GM10248 (cell line): ENCODE measurements at regions not wholly inside any gene's neighbourhood (a gene's known extent, or its start where the extent isn't known, plus 50 kb on each side); places are given as distances from the start of the nearest gene placed in this dataset.

Experiments
- CTCF ChIA-PET: fragments of 300-600 bp; sonication (Branson Sonifier 250); formaldehyde crosslinking; extraction: SDS; loops from one replicate; lab custom pipeline; 2021; ENCODE audit warnings: antibody characterized with exemption; lab: Yijun Ruan, JAX
- POLR2A ChIA-PET: fragments of 350-650 bp; sonication (Branson Sonifier 250); formaldehyde crosslinking; extraction: SDS; loops from one replicate; lab custom pipeline; 2020; ENCODE audit warnings: antibody characterized with exemption; lab: Yijun Ruan, JAX
- DNase-seq: peaks from one replicate; pipeline ENCODE4 v3.0.0; 2012; ENCODE audit errors: extremely low spot score
- TF ChIP-seq, protein P1 (sequence below): IDR thresholded peaks from 2 replicates; pipeline ENCODE4 v1.5.1; 2012; ENCODE audit warnings: mild to moderate bottlenecking, low read depth; ENCODE audit errors: extremely low read depth, missing control alignments, control extremely low read depth

- POLR2A ChIA-PET, result no interaction called here
- CTCF ChIA-PET, result interaction anchor here (0.9 kb wide), 1 partner anchor 11 kb away, joined by 3 read pairs; no protein-coding TSS in a partner anchor
- TF ChIP-seq, protein P1, sequence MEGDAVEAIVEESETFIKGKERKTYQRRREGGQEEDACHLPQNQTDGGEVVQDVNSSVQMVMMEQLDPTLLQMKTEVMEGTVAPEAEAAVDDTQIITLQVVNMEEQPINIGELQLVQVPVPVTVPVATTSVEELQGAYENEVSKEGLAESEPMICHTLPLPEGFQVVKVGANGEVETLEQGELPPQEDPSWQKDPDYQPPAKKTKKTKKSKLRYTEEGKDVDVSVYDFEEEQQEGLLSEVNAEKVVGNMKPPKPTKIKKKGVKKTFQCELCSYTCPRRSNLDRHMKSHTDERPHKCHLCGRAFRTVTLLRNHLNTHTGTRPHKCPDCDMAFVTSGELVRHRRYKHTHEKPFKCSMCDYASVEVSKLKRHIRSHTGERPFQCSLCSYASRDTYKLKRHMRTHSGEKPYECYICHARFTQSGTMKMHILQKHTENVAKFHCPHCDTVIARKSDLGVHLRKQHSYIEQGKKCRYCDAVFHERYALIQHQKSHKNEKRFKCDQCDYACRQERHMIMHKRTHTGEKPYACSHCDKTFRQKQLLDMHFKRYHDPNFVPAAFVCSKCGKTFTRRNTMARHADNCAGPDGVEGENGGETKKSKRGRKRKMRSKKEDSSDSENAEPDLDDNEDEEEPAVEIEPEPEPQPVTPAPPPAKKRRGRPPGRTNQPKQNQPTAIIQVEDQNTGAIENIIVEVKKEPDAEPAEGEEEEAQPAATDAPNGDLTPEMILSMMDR, result no peak
- no peak for DNase-seq
These were observed 344.0 kb downstream of the FOXL1 start for GRCh38 chr16:86922311-86922710.

DNA sequence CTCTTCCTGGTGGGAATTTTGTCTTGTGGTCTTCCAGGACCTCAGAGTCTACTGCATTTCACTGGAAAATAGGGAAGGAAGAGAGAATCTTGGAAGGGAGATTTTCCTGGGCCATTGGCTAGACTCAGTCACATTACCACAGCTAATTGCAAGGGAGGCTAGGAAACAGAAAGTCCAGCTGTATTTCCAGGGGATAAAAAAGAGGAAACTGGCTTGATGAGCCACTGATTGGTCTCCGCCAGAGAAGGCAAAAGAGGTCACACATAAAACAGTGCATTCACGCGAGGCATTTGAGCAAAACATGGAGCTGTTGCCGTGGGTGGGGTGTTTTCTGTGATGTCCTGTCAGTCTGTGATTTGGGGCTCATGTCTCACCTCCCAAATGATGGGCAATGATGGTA lies 345.3 kb downstream of the FOXL1 start:
- TF ChIP-seq, protein P1, result no peak
- ChIA-PET CTCF (interaction anchor here (0.7 kb wide), 1 partner anchor 15 kb away, joined by 3 read pairs; no protein-coding TSS in a partner anchor), POLR2A (no interaction called here)
- DNase-seq, result no peak

GRCh38 chr16:86924537-86924936 lies 346.2 kb downstream of the FOXL1 start:
- TF ChIP-seq, protein P1, result no peak
- ChIA-PET CTCF (no interaction called here), POLR2A (no interaction called here)
- no peak for DNase-seq

- CTCF ChIA-PET, result no interaction called here
- no peak for DNase-seq
- POLR2A ChIA-PET, result no interaction called here
- TF ChIP-seq, protein P1, result no peak
These were observed 346.9 kb downstream of the FOXL1 start for GRCh38 chr16:86925067-86925791.

- ChIA-PET CTCF (no interaction called here), POLR2A (no interaction called here)
- TF ChIP-seq, protein P1, result no peak
These were observed 348.1 kb downstream of the FOXL1 start for GRCh38 chr16:86926181-86927094.

DNA sequence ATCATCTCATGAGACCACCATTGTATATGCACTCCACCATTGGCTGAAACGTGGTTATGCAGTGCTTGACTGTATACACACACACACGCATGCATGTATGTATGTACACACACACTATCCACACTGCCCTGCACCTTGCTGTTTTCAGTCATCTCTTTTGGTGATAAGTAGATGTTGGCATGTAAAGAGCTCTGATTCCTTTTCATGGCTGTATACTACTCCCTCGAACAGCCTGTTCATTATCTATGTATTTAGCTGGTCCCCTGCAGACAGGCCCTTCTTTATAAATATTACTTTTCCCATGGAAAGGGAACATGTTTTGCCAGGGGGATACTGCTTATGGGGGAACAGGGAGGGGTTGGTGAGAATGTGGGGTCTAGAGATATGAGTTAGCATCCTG lies 349.4 kb downstream of the FOXL1 start:
- TF ChIP-seq, protein P1, result no peak
- no peak for DNase-seq
- CTCF ChIA-PET, result no interaction called here
- POLR2A ChIA-PET, result no interaction called here

More at GRCh38 chr16:86926181-86927094, 348.1 kb downstream of the FOXL1 start:
- no peak for DNase-seq
